Astrocyte of the cerebellum (primary cell): ENCODE measurements at regions not wholly inside any gene's neighbourhood (a gene's known extent, or its start where the extent isn't known, plus 50 kb on each side); places are given as distances from the start of the nearest gene placed in this dataset.
"Not testable (repeated sequence)": the region's sequence is repeated elsewhere in the genome, so short reads cannot be mapped to it uniquely, and the experiment has no call there.

Experiments used
- DNase-seq: peaks from one replicate; pipeline ENCODE4 v3.0.0-alpha.2; 2011; ENCODE audit warnings: low read depth
- H3K4me3 ChIP-seq: 2 replicates; pipeline ENCODE4 v1.5.1; 2011; ENCODE audit warnings: mild to moderate bottlenecking, low read depth, low read length, moderate library complexity
- CTCF ChIP-seq: IDR thresholded peaks from 2 replicates; pipeline ENCODE4 v1.5.1; 2012; ENCODE audit warnings: low read length, low read depth, moderate library complexity, mild to moderate bottlenecking; ENCODE audit errors: missing control alignments
- in situ Hi-C: cut with HindIII; loops from 2 replicates; pipeline ENCODE4 v1.10.0; 2017; ENCODE audit warnings: low sequenced_read_pairs

GRCh38 chr2:121837591-121837990 is 82.1 kb downstream of the TSN start:
- H3K4me3 ChIP-seq = no peak overlapping the region
- DNase-seq = no peak
- in situ Hi-C loops = no loop called here
- no peak for TF ChIP-seq CTCF

DNA sequence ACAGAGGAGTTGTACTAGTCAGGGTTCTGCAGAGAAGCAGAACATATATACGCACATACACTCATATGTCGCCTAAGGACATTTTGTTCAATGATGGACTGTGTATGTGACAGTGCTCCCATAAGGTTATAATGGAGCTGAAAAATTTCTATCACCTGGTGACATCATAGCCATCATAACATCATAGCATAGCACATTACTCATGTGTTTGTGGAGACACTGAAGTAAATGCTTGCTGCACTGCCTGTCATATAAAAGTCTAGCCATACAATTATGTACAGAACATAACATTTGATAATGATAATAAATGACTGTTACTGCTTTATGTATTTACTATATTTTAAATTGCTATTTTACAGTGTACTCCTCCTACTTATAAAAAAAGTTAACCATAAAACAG is 83.1 kb downstream of the TSN start:
- TF ChIP-seq CTCF = no peak
- in situ Hi-C loops = no loop called here
- H3K4me3 ChIP-seq = no peak overlapping the region
- no peak for DNase-seq

DNA sequence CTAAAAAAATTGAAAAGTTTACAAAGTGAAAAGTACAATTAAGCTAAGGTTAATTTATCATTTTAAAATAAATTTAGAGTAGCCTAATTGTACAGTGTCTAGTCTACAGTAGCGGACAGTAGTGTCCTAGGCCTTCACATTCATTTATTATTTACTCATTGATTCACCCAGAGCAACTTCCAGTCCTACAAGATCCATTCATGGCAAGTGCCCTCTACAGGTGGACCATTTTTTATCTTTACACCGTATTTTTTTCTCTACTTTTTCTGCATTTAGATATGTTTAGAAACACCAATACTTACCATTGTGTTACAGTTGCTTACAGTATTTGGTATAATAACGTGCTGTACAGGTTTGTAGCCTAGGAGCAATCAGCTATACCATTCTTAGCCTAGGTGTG is 84.1 kb downstream of the TSN start:
- in situ Hi-C loops = no loop called here

GRCh38 chr2:121849236-121849635 is 93.8 kb downstream of the TSN start:
- no peak for DNase-seq
- in situ Hi-C loops = no loop called here
- H3K4me3 ChIP-seq = no peak overlapping the region
- no peak for TF ChIP-seq CTCF

More for the DNA sequence above, 84.1 kb downstream of the TSN start:
- DNase-seq = no peak
- H3K4me3 ChIP-seq = no peak overlapping the region
- no peak for TF ChIP-seq CTCF

DNA sequence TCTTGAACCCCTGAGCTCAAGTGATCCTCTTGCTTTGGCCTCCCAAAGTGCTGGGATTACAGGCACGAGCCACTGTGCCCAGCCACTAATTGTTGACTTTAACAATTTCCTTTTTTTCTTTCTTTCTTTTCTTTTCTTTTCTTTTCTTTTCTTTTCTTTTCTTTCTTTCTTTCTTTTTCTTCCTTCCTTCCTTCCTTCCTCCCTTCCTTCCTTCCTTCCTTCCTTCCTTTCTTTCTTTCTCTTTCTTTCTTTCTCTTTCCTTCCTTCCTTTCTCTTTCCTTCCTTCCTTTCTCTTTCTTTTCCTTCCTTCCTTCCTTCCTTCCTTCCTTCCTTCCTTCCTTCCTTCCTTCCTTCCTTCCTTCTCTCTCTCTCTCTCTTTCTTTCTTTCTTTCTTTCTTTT is 97.7 kb downstream of the TSN start:
- in situ Hi-C loops, DNase-seq, H3K4me3 ChIP-seq: not testable (repeated sequence)

- in situ Hi-C loops = no loop called here
- TF ChIP-seq CTCF = no peak
- H3K4me3 ChIP-seq = no peak overlapping the region
- DNase-seq = no peak
Observed at GRCh38 chr2:121855510-121855909, 100.1 kb downstream of the TSN start.

GRCh38 chr2:121856360-121856759 is 100.9 kb downstream of the TSN start:
- no peak for TF ChIP-seq CTCF
- no peak overlapping the region for H3K4me3 ChIP-seq
- DNase-seq = no peak
- in situ Hi-C loops = no loop called here
